Neural cell (in vitro differentiated cells): ENCODE measurements at regions not wholly inside any gene's neighbourhood (a gene's known extent, or its start where the extent isn't known, plus 50 kb on each side); places are given as distances from the start of the nearest gene placed in this dataset.
A peak's percentile ranks its signal among the peaks of the same experiment; 100 is the strongest.

ENCODE experiments used
- H2AFZ ChIP-seq: fragments of 200-600, 300-800 bp; sonication (generic), shearing (Covaris generic); 2 replicates; pipeline ENCODE4 v1.6.0; 2014; ENCODE audit warnings: low read depth, mild to moderate bottlenecking, antibody characterized with exemption, low read length, moderate library complexity
- H3F3A ChIP-seq: fragments of 200-600 bp; shearing (Covaris generic); 2 replicates; pipeline ENCODE4 v1.6.1; 2016; ENCODE audit warnings: mild to moderate bottlenecking, moderate library complexity, mixed read lengths, antibody characterized with exemption, low read length; ENCODE audit not compliant: insufficient read depth, poor library complexity, severe bottlenecking
- H3K27ac ChIP-seq: fragments of 200-600, 300-800 bp; sonication (generic), shearing (Covaris generic); 2 replicates; pipeline ENCODE4 v1.5.1; 2014; ENCODE audit warnings: mild to moderate bottlenecking, low read length, moderate library complexity
- H3K27me3 ChIP-seq: fragments of 300-800, 200-600 bp; sonication (generic), shearing (Covaris generic); 2 replicates; pipeline ENCODE4 v1.6.0; 2014; ENCODE audit warnings: mild to moderate bottlenecking, low read depth, low read length, moderate library complexity; ENCODE audit not compliant: insufficient read depth
- H3K36me3 ChIP-seq: fragments of 300-800, 200-600 bp; sonication (generic), shearing (Covaris generic); 2 replicates; pipeline ENCODE4 v1.5.1; 2014; ENCODE audit warnings: mild to moderate bottlenecking, antibody characterized with exemption, low read length, moderate library complexity; ENCODE audit not compliant: insufficient read depth
- H3K4me2 ChIP-seq: fragments of 300-800, 200-600 bp; sonication (generic), shearing (Covaris generic); 2 replicates; pipeline ENCODE4 v1.6.0; 2014; ENCODE audit warnings: mild to moderate bottlenecking, low read length
- H3K4me3 ChIP-seq: fragments of 300-800, 200-600 bp; sonication (generic), shearing (Covaris generic); 2 replicates; pipeline ENCODE4 v1.5.1; 2014; ENCODE audit warnings: mild to moderate bottlenecking, low read length, moderate library complexity
- H3K79me2 ChIP-seq: fragments of 200-600 bp; shearing (Covaris generic); replicated peaks from 2 replicates; pipeline ENCODE4 v1.6.0; 2014; ENCODE audit warnings: mild to moderate bottlenecking, low read length, moderate library complexity; ENCODE audit not compliant: insufficient read depth
- H3K9ac ChIP-seq: fragments of 300-800, 200-600 bp; sonication (generic), shearing (Covaris generic); 2 replicates; pipeline ENCODE4 v1.6.1; 2016; ENCODE audit warnings: mild to moderate bottlenecking, low read length, mixed read lengths
- H3K9me2 ChIP-seq: fragments of 200-600 bp; shearing (Covaris generic); 2 replicates; pipeline ENCODE4 v1.6.1; 2016; ENCODE audit warnings: mild to moderate bottlenecking, low read length, mixed read lengths; ENCODE audit not compliant: insufficient read depth
- H3K9me3 ChIP-seq: fragments of 200-600, 300-800 bp; sonication (generic), shearing (Covaris generic); 2 replicates; pipeline ENCODE4 v1.6.1; 2016; ENCODE audit warnings: mild to moderate bottlenecking, mixed run types, low read length, moderate library complexity, mixed read lengths
- H4K20me1 ChIP-seq: fragments of 200-600 bp; shearing (Covaris generic); 2 replicates; pipeline ENCODE4 v1.6.1; 2016; ENCODE audit warnings: mild to moderate bottlenecking, mixed run types; ENCODE audit not compliant: insufficient read depth
- CTCF ChIP-seq: fragments of 450-650 bp; IDR thresholded peaks from 2 replicates; pipeline ENCODE4 v1.5.1; 2014; ENCODE audit warnings: antibody characterized with exemption, mild to moderate bottlenecking, moderate library complexity; ENCODE audit not compliant: poor library complexity, severe bottlenecking
- EP300 ChIP-seq: fragments of 450-650 bp; conservative IDR thresholded peaks from 2 replicates; pipeline ENCODE4 v1.6.1; 2014; ENCODE audit warnings: antibody characterized with exemption, mild to moderate bottlenecking, moderate library complexity; ENCODE audit not compliant: poor library complexity, severe bottlenecking
- EZH2 ChIP-seq: fragments of 200-600, 300-800 bp; shearing (Covaris generic), sonication (generic); IDR thresholded peaks from 2 replicates; pipeline ENCODE4 v1.6.1; 2014; ENCODE audit warnings: antibody characterized with exemption, low read length, borderline replicate concordance, mild to moderate bottlenecking; ENCODE audit not compliant: insufficient read depth, poor library complexity, severe bottlenecking
- MXI1 ChIP-seq: fragments of 450-650 bp; conservative IDR thresholded peaks from 2 replicates; pipeline ENCODE4 v1.6.1; 2014; ENCODE audit warnings: antibody characterized with exemption, mild to moderate bottlenecking; ENCODE audit not compliant: poor library complexity, severe bottlenecking
- POLR2AphosphoS5 ChIP-seq: IDR thresholded peaks from 2 replicates; pipeline ENCODE4 v1.6.1; 2012
- RAD21 ChIP-seq: fragments of 450-650 bp; conservative IDR thresholded peaks from 2 replicates; pipeline ENCODE4 v1.6.1; 2014; ENCODE audit warnings: antibody characterized with exemption, mild to moderate bottlenecking, moderate library complexity
- REST ChIP-seq: IDR thresholded peaks from 2 replicates; pipeline ENCODE4 v1.6.1; 2012; ENCODE audit warnings: borderline replicate concordance
- SMC3 ChIP-seq: fragments of 450-650 bp; conservative IDR thresholded peaks from 2 replicates; pipeline ENCODE4 v1.6.1; 2014; ENCODE audit warnings: antibody characterized with exemption, mild to moderate bottlenecking, moderate library complexity; ENCODE audit not compliant: poor library complexity
- TAF1 ChIP-seq: IDR thresholded peaks from 2 replicates; pipeline ENCODE4 v1.6.1; 2012; ENCODE audit warnings: low read depth

GRCh38 chr3:105958237-105959000, 89.6 kb upstream of the CBLB start:
- Histone ChIP-seq H3K9me3 (no peaks in the 10 kb centered on the region), H3K27ac (no peak overlapping the region), H3K27me3 (no peaks in the 10 kb centered on the region), H3K9ac (no peak overlapping the region), H3K9me2 (no peaks in the 10 kb centered on the region), H3F3A (peaks cover 8% of the 10 kb centered on the region), H4K20me1 (no peaks in the 10 kb centered on the region), H3K36me3 (no peaks in the 10 kb centered on the region), H3K4me2 (no peak overlapping the region), H2AFZ (no peak overlapping the region), H3K4me3 (no peak overlapping the region), H3K79me2 (no peaks in the 10 kb centered on the region)
- TF ChIP-seq EP300: no peak

GRCh38 chr3:105959851-105960250, 91.0 kb upstream of the CBLB start:
- Histone ChIP-seq H3K4me2 (no peak overlapping the region), H3K27ac (peak overlapping the region; percentile 35), H3K9me2 (no peaks in the 10 kb centered on the region), H3K9ac (no peak overlapping the region), H3K79me2 (no peaks in the 10 kb centered on the region), H3K27me3 (no peaks in the 10 kb centered on the region), H3K9me3 (no peaks in the 10 kb centered on the region), H4K20me1 (no peaks in the 10 kb centered on the region), H3K4me3 (no peak overlapping the region), H3K36me3 (no peaks in the 10 kb centered on the region), H2AFZ (no peak overlapping the region), H3F3A (peaks cover 8% of the 10 kb centered on the region)
- TF ChIP-seq EZH2 (no peak), REST (no peak), RAD21 (no peak), CTCF (no peak), POLR2AphosphoS5 (no peak), EP300 (no peak), TAF1 (no peak), MXI1 (no peak), SMC3 (no peak)
